OCI-LY7 (cell line): ENCODE measurements at regions not wholly inside any gene's neighbourhood (a gene's known extent, or its start where the extent isn't known, plus 50 kb on each side); places are given as distances from the start of the nearest gene placed in this dataset.

ENCODE experiments used
- BruUV-seq: library from RNA; stranded (reverse); fragments of 400-500 nt; replicated peaks from 2 replicates; lab custom pipeline; 2021; lab: Mats Ljungman, UMichigan
- CTCF ChIA-PET: fragments of 300-600 bp; sonication (Branson Sonifier 250); formaldehyde crosslinking; loops from one replicate; lab custom pipeline; 2022; ENCODE audit warnings: antibody characterized with exemption; ENCODE audit not compliant: unreplicated experiment; lab: Charles Lee
- POLR2A ChIA-PET: fragments of 300-600 bp; sonication (Branson Sonifier 250); formaldehyde crosslinking; loops from one replicate; lab custom pipeline; 2022; ENCODE audit warnings: antibody characterized with exemption; lab: Charles Lee
- DNase-seq: peaks from one replicate; pipeline ENCODE4 v3.0.0-alpha.2; 2015; ENCODE audit warnings: low spot score
- H2AFZ ChIP-seq: fragments of 200-600 bp; sonication (generic), shearing (Covaris generic); 2 replicates; pipeline ENCODE4 v1.6.1; 2014; ENCODE audit warnings: mild to moderate bottlenecking, antibody characterized with exemption, low read length, moderate library complexity
- H3K27ac ChIP-seq: fragments of 200-600 bp; sonication (generic); 2 replicates; pipeline ENCODE4 v1.5.1; 2014; ENCODE audit warnings: mixed run types, low read depth, mild to moderate bottlenecking, moderate library complexity, low read length, inconsistent platforms; ENCODE audit not compliant: poor library complexity, severe bottlenecking
- H3K36me3 ChIP-seq: fragments of 200-600 bp; sonication (generic); 2 replicates; pipeline ENCODE4 v1.6.1; 2014; ENCODE audit warnings: mild to moderate bottlenecking, antibody characterized with exemption, low read length, moderate library complexity, mixed read lengths; ENCODE audit not compliant: insufficient read depth
- H3K4me1 ChIP-seq: fragments of 200-600 bp; sonication (generic); 2 replicates; pipeline ENCODE4 v1.5.1; 2014; ENCODE audit warnings: mild to moderate bottlenecking, low read length; ENCODE audit not compliant: insufficient read depth, poor library complexity, severe bottlenecking
- H3K4me2 ChIP-seq: fragments of 200-600 bp; sonication (generic); 2 replicates; pipeline ENCODE4 v1.6.1; 2014; ENCODE audit warnings: mild to moderate bottlenecking, low read length
- H3K4me3 ChIP-seq: fragments of 200-600 bp; sonication (generic); 2 replicates; pipeline ENCODE4 v1.5.1; 2014; ENCODE audit warnings: mild to moderate bottlenecking, low read depth, low read length; ENCODE audit not compliant: poor library complexity, severe bottlenecking
- H3K79me2 ChIP-seq: fragments of 200-600 bp; sonication (generic); 2 replicates; pipeline ENCODE4 v1.6.1; 2016; ENCODE audit warnings: low read depth, mild to moderate bottlenecking, low read length, moderate library complexity, mixed read lengths; ENCODE audit not compliant: insufficient read depth
- H3K9me2 ChIP-seq: fragments of 200-600 bp; sonication (generic); 2 replicates; pipeline ENCODE4 v1.6.1; 2016; ENCODE audit warnings: mild to moderate bottlenecking, low read length, mixed read lengths; ENCODE audit not compliant: insufficient read depth
- H3K9me3 ChIP-seq: fragments of 200-600 bp; sonication (generic); 2 replicates; pipeline ENCODE4 v1.6.1; 2014; ENCODE audit warnings: mild to moderate bottlenecking, mixed run types, low read length, mixed read lengths
- H4K20me1 ChIP-seq: fragments of 200-600 bp; sonication (generic); 2 replicates; pipeline ENCODE4 v1.6.1; 2014; ENCODE audit warnings: mild to moderate bottlenecking, antibody characterized with exemption, low read length, moderate library complexity, mixed read lengths; ENCODE audit not compliant: insufficient read depth
- EZH2phosphoT487 ChIP-seq: fragments of 200-600 bp; sonication (generic); IDR thresholded peaks from 2 replicates; pipeline ENCODE4 v1.6.1; 2018; ENCODE audit warnings: low read depth, borderline replicate concordance, mild to moderate bottlenecking, mixed run types, antibody characterized with exemption, low read length, moderate library complexity, mixed read lengths
- intact Hi-C: fragments of 100-400 bp; cut with micrococcal nuclease; formaldehyde crosslinking; loops from one replicate; pipeline ENCODE4 v1.10.0; 2022; ENCODE audit not compliant: unreplicated experiment
- TF ChIP-seq, protein P1 (sequence below): fragments of 200-600 bp; sonication (generic); conservative IDR thresholded peaks from 2 replicates; pipeline ENCODE4 v1.5.1; 2014; ENCODE audit warnings: mild to moderate bottlenecking, antibody characterized with exemption, low read length, moderate library complexity, mixed read lengths

DNA sequence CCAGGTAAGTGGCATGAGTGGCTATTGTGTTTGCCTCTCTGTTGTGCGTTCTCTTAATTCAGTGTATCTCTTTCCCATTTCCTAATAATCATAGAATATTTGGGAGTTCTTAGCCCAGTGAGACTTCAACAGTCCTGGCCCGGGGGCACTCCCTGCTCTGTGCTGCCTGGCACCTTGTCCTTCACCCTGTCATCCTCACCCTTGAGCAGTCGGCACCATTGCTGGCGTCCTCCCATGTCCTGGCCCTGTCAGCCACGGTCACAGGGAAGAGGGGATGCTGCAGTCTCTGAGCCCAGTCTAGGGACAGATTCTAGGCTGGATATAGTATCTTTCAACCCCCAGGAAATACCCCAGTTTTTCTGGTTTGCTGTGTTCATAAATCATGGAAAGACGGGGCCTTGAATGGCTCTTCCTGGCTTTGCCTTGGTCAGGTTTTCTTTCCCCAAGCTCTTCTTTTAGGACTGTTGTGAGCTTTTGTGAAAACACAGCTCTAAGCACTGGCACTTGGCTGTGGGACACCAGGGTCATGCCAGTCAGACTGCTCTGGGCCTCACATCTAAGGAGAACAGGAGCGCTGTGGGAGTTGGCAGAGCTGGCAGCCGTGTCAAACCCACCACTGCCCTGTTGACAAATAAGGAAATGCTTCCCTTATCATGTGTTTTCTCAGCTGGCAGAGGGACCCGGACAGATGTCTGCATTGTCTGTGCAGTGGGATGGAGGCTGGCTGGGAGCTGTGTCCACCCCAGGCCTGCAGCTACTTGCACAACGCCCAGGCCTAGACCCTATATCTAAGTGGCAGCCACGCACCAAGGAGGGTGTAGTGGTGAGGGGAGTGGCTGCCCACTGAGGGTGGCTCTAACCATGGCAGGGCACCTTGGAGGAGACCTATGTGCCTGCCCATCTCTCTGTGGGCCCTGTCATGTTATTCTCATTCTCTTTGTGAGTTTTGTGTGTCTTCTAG is 378.6 kb downstream of the ICE1 start:
- H3K27ac ChIP-seq = no peak overlapping the region
- no peak for DNase-seq
- H3K4me1 ChIP-seq = no peaks in the 10 kb centered on the region
- no peak for TF ChIP-seq EZH2phosphoT487
- TF ChIP-seq, protein P1, sequence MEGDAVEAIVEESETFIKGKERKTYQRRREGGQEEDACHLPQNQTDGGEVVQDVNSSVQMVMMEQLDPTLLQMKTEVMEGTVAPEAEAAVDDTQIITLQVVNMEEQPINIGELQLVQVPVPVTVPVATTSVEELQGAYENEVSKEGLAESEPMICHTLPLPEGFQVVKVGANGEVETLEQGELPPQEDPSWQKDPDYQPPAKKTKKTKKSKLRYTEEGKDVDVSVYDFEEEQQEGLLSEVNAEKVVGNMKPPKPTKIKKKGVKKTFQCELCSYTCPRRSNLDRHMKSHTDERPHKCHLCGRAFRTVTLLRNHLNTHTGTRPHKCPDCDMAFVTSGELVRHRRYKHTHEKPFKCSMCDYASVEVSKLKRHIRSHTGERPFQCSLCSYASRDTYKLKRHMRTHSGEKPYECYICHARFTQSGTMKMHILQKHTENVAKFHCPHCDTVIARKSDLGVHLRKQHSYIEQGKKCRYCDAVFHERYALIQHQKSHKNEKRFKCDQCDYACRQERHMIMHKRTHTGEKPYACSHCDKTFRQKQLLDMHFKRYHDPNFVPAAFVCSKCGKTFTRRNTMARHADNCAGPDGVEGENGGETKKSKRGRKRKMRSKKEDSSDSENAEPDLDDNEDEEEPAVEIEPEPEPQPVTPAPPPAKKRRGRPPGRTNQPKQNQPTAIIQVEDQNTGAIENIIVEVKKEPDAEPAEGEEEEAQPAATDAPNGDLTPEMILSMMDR = no peak
- H3K4me3 ChIP-seq = no peak overlapping the region
- ChIA-PET CTCF (no interaction called here), POLR2A (no interaction called here)
- H3K79me2 ChIP-seq = no peaks in the 10 kb centered on the region
- no peaks in the 10 kb centered on the region for H3K9me3 ChIP-seq
- no peak overlapping the region for H2AFZ ChIP-seq
- H3K36me3 ChIP-seq = no peaks in the 10 kb centered on the region
- intact Hi-C loops = no loop called here
- H3K4me2 ChIP-seq = no peak overlapping the region
- H3K9me2 ChIP-seq = no peaks in the 10 kb centered on the region
- no TSS peak for BruUV-seq
- no peaks in the 10 kb centered on the region for H4K20me1 ChIP-seq

DNA sequence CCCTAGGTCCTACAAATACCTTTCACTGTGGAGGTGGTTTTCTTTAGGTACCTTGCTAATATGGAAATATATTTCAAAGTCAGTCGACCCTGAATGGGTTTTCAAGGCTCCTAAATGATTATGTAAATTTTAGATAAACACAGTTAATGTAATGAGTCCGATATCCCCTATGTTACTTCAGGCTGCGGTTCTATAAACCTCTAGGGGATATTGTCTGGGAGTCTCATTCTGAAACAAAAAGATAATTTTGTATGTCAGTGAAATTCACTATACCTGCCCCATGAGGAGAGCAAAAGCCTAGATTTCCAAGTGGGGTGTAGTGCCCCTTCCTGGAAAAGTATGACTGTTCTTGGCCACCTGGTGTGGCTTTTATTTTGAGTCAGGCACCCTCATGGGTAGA is 377.3 kb downstream of the ICE1 start:
- ChIA-PET POLR2A (interaction anchor here (0.7 to 1.5 kb wide), 3 partner anchors 10 to 44 kb away, joined by 3 read pairs; no protein-coding TSS in a partner anchor), CTCF (no interaction called here)
- H3K4me2 ChIP-seq = no peak overlapping the region
- no peaks in the 10 kb centered on the region for H3K36me3 ChIP-seq
- H3K9me3 ChIP-seq = no peaks in the 10 kb centered on the region
- no peaks in the 10 kb centered on the region for H3K9me2 ChIP-seq
- H3K4me3 ChIP-seq = no peak overlapping the region
- H3K4me1 ChIP-seq = no peaks in the 10 kb centered on the region
- no peak overlapping the region for H2AFZ ChIP-seq
- BruUV-seq = no TSS peak
- no peaks in the 10 kb centered on the region for H3K79me2 ChIP-seq
- H3K27ac ChIP-seq = no peak overlapping the region
- TF ChIP-seq EZH2phosphoT487 = no peak
- TF ChIP-seq, protein P1 = no peak
- no peak for DNase-seq
- no peaks in the 10 kb centered on the region for H4K20me1 ChIP-seq
- intact Hi-C loops = no loop called here

DNA sequence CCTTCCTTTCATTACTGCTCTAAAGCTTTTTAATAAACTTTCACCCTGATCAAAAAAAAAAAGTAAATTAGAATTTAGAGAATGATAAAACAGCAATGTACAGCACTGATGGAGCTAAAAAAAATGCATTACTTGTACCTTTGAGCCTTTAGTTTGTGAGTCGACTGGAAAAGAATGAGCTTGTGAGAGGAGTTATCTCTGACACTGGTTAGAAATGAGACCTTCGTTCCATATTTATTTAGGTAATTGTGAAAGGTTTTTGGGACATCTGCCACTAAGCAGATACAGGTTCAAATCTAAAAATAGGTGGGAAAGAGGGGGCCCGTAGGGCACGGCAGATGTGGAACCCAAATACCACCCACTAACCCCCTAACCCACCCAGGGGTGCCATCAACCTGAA is 376.8 kb downstream of the ICE1 start:
- ChIA-PET POLR2A (interaction anchor here (0.7 to 1.5 kb wide), 5 partner anchors 9 to 44 kb away, joined by 3 to 6 read pairs (median 3); no protein-coding TSS in a partner anchor), CTCF (no interaction called here)
- H3K36me3 ChIP-seq = no peaks in the 10 kb centered on the region
- H4K20me1 ChIP-seq = no peaks in the 10 kb centered on the region
- no peak for DNase-seq
- no peak overlapping the region for H3K4me2 ChIP-seq
- H2AFZ ChIP-seq = no peak overlapping the region
- TF ChIP-seq, protein P1 = no peak
- TF ChIP-seq EZH2phosphoT487 = no peak
- H3K79me2 ChIP-seq = no peaks in the 10 kb centered on the region
- BruUV-seq = no TSS peak
- intact Hi-C loops = no loop called here
- H3K9me2 ChIP-seq = no peaks in the 10 kb centered on the region
- H3K27ac ChIP-seq = no peak overlapping the region
- no peaks in the 10 kb centered on the region for H3K4me1 ChIP-seq
- H3K4me3 ChIP-seq = no peak overlapping the region
- H3K9me3 ChIP-seq = no peaks in the 10 kb centered on the region
